ENCODE measurements at regions not wholly inside any gene's neighbourhood (a gene's known extent, or its start where the extent isn't known, plus 50 kb on each side); places are given as distances from the start of the nearest gene placed in this dataset.

- TF ChIP-seq POLR2A (IDR thresholded peaks at IDR 0.05) (no peak), CTCF (IDR thresholded peaks at IDR 0.05) (no peak)
These were observed 89.8 kb upstream of the PRKD1 start for GRCh38 chr14:30017370-30017993.

Measured in ovary (tissue), 3 donors.